ENCODE measurements at regions not wholly inside any gene's neighbourhood (a gene's known extent, or its start where the extent isn't known, plus 50 kb on each side); places are given as distances from the start of the nearest gene placed in this dataset.

DNA sequence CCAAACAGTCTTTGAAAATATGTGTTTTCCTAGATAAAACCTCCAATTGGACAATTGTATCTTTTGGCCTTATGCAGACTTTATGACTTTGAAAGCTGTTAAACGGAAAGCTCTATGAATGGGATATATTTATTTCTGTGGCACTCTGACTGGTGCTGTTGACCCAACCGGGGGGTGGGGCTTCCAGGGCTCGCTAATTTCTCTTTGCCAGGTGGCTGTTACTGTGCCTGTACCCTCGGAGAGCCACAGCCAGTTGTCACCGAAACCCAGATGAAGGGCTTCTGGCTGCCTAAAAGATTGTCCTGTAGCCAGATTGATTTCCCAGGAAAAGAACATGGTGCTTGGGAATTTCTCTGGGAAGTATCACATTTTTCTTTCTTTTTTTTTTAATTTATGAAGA is 132.7 kb upstream of the NAV2 start:
- no peak for TF ChIP-seq ZNF274 (IDR thresholded peaks at IDR 0.05; ENCODE audit: low read depth, low read length)
- no peak for TF ChIP-seq YY1 (IDR thresholded peaks at IDR 0.05; ENCODE audit: insufficient read depth, insufficient read length)
- TF ChIP-seq SUZ12 (IDR thresholded peaks at IDR 0.05; ENCODE audit: extremely low read depth, insufficient read depth, insufficient read length), result no peak
- Histone ChIP-seq H3K4me3 (ENCODE audit: insufficient read length, low read depth) (no peak overlapping the region), H3K9me3 (ENCODE audit: insufficient read depth, low read length) (no peaks in the 10 kb centered on the region), H3K4me1 (ENCODE audit: insufficient read depth, insufficient read length) (no peaks in the 10 kb centered on the region), H3K36me3 (ENCODE audit: insufficient read depth, insufficient read length, low read length) (no peaks in the 10 kb centered on the region), H3K9ac (ENCODE audit: insufficient read length, low read depth) (no peak overlapping the region), H3K27me3 (ENCODE audit: insufficient read depth, insufficient read length) (no peaks in the 10 kb centered on the region)
- no peak for DNase-seq (ENCODE audit: low read depth, low spot score)

GRCh38 chr11:19578871-19579270 is 133.8 kb upstream of the NAV2 start:
- no peak for DNase-seq (ENCODE audit: low read depth, low spot score)
- Histone ChIP-seq H3K27me3 (ENCODE audit: insufficient read depth, insufficient read length) (no peaks in the 10 kb centered on the region), H3K9me3 (ENCODE audit: insufficient read depth, low read length) (no peaks in the 10 kb centered on the region), H3K9ac (ENCODE audit: insufficient read length, low read depth) (no peak overlapping the region), H3K4me1 (ENCODE audit: insufficient read depth, insufficient read length) (no peaks in the 10 kb centered on the region), H3K4me3 (ENCODE audit: insufficient read length, low read depth) (no peak overlapping the region), H3K36me3 (ENCODE audit: insufficient read depth, insufficient read length, low read length) (no peaks in the 10 kb centered on the region)
- TF ChIP-seq ZNF274 (IDR thresholded peaks at IDR 0.05; ENCODE audit: low read depth, low read length) (no peak), SUZ12 (IDR thresholded peaks at IDR 0.05; ENCODE audit: extremely low read depth, insufficient read depth, insufficient read length) (no peak), YY1 (IDR thresholded peaks at IDR 0.05; ENCODE audit: insufficient read depth, insufficient read length) (no peak)

DNA sequence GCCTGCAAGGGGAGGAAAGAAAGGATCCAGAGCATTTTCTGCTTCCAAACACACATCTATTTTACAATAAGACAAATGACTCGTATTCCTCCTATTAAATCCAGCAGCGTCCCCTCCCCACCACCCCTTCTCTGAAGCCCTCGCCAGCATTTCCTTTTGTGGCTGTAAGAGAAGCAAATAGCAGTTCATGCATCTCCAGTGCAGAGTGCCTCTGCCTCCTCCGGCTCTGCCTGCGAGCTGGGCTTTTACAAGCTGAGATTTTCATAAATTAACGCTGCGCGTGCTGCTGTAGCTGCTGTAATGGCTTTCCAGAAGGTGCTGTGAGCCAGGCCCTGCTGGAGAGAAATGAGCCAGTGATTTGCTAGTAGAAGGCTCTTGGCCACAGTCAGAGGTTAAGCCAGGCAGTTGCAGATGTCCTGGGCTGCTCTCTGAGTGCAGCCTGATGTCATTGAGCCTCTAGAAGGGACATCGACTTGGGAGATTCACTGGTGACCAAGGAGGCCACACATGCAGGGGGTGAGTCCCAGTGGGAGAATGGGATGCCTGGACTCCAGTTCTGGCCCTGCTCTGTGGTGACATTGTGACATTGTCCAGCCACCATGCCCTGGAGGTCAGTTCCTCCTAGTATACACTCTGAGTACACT is 134.5 kb upstream of the NAV2 start:
- no peaks in the 10 kb centered on the region for H3K9me3 ChIP-seq (ENCODE audit: insufficient read depth, low read length)
- no peaks in the 10 kb centered on the region for H3K27me3 ChIP-seq (ENCODE audit: insufficient read depth, insufficient read length)
- H3K9ac ChIP-seq (ENCODE audit: insufficient read length, low read depth), result no peak overlapping the region
- no peak overlapping the region for H3K4me3 ChIP-seq (ENCODE audit: insufficient read length, low read depth)
- H3K36me3 ChIP-seq (ENCODE audit: insufficient read depth, insufficient read length, low read length), result no peaks in the 10 kb centered on the region
- TF ChIP-seq ZNF274 (IDR thresholded peaks at IDR 0.05; ENCODE audit: low read depth, low read length) (no peak), SUZ12 (IDR thresholded peaks at IDR 0.05; ENCODE audit: extremely low read depth, insufficient read depth, insufficient read length) (no peak), YY1 (IDR thresholded peaks at IDR 0.05; ENCODE audit: insufficient read depth, insufficient read length) (no peak)
- H3K4me1 ChIP-seq (ENCODE audit: insufficient read depth, insufficient read length), result no peaks in the 10 kb centered on the region
- no peak for DNase-seq (ENCODE audit: low read depth, low spot score)

DNA sequence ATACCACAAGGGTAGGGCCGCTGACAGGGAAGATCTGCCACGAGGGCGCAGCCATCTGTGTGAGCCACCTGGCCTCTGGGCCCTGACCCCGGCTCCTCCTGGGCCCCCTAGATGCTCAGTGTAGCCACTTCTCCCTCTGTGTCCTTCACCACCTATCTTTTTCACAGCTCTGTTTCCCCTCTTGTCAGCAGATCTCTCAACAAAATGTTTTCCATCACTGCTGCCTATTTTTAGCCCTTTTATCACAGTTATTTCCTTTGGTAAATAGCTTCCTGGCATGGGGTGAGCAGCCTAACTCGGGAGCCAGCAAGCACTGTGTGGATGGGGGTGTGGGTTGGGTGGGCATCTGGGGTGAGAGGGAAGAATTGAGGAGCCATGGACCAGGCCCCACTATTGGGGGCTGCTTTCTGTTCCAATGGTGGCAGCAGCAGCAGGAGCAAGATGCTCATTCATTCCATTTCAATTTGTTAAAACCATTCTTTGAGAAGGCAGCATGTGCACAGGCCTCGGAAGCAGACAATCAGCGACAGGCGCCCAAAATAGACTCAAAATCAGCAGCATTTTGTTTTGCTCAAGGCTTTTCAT is 135.2 kb upstream of the NAV2 start:
- Histone ChIP-seq H3K4me3 (ENCODE audit: insufficient read length, low read depth) (no peak overlapping the region), H3K9ac (ENCODE audit: insufficient read length, low read depth) (no peak overlapping the region), H3K9me3 (ENCODE audit: insufficient read depth, low read length) (no peaks in the 10 kb centered on the region), H3K4me1 (ENCODE audit: insufficient read depth, insufficient read length) (no peaks in the 10 kb centered on the region), H3K36me3 (ENCODE audit: insufficient read depth, insufficient read length, low read length) (no peaks in the 10 kb centered on the region), H3K27me3 (ENCODE audit: insufficient read depth, insufficient read length) (no peaks in the 10 kb centered on the region)
- TF ChIP-seq ZNF274 (IDR thresholded peaks at IDR 0.05; ENCODE audit: low read depth, low read length) (no peak), YY1 (IDR thresholded peaks at IDR 0.05; ENCODE audit: insufficient read depth, insufficient read length) (no peak), SUZ12 (IDR thresholded peaks at IDR 0.05; ENCODE audit: extremely low read depth, insufficient read depth, insufficient read length) (no peak)
- no peak for DNase-seq (ENCODE audit: low read depth, low spot score)

GRCh38 chr11:19576903-19577302 is 135.7 kb upstream of the NAV2 start:
- no peak for TF ChIP-seq YY1 (IDR thresholded peaks at IDR 0.05; ENCODE audit: insufficient read depth, insufficient read length)
- TF ChIP-seq SUZ12 (IDR thresholded peaks at IDR 0.05; ENCODE audit: extremely low read depth, insufficient read depth, insufficient read length), result no peak
- no peak for TF ChIP-seq ZNF274 (IDR thresholded peaks at IDR 0.05; ENCODE audit: low read depth, low read length)
- Histone ChIP-seq H3K36me3 (ENCODE audit: insufficient read depth, insufficient read length, low read length) (no peaks in the 10 kb centered on the region), H3K9ac (ENCODE audit: insufficient read length, low read depth) (no peak overlapping the region), H3K4me3 (ENCODE audit: insufficient read length, low read depth) (no peak overlapping the region), H3K9me3 (ENCODE audit: insufficient read depth, low read length) (no peaks in the 10 kb centered on the region), H3K4me1 (ENCODE audit: insufficient read depth, insufficient read length) (no peaks in the 10 kb centered on the region), H3K27me3 (ENCODE audit: insufficient read depth, insufficient read length) (no peaks in the 10 kb centered on the region)
- no peak for DNase-seq (ENCODE audit: low read depth, low spot score)

- DNase-seq (ENCODE audit: low read depth, low spot score), result no peak
These were observed 136.6 kb upstream of the NAV2 start for GRCh38 chr11:19576054-19576453.

DNA sequence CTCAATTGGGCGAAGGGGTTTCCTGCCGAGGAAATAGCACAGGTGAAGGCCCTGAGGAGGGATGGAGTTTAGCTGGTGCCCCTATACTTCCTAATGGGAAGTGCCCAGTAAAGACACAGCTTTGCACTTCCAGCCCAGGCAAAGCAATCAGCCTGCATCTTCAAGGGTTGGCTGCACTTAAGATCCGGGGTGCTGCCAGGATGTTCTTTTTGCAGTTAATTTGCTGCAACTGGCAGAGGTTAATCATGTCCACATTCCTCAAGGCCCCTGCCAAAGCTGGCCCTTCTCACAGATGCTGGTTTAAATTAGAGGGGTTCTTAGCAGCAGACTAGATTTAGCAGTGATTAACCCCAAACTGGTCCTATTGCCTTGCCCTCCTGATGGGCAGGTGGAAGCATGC is 137.7 kb upstream of the NAV2 start:
- DNase-seq (ENCODE audit: low read depth, low spot score), result no peak
- no peaks in the 10 kb centered on the region for H3K27me3 ChIP-seq (ENCODE audit: insufficient read depth, insufficient read length)
- H3K9ac ChIP-seq (ENCODE audit: insufficient read length, low read depth), result no peak overlapping the region
- no peaks in the 10 kb centered on the region for H3K36me3 ChIP-seq (ENCODE audit: insufficient read depth, insufficient read length, low read length)
- H3K9me3 ChIP-seq (ENCODE audit: insufficient read depth, low read length), result 0 out of 2 replicates have a peak, but pooled peaks cover 2% of the 10 kb centered on the region
- H3K4me3 ChIP-seq (ENCODE audit: insufficient read length, low read depth), result no peak overlapping the region
- TF ChIP-seq YY1 (IDR thresholded peaks at IDR 0.05; ENCODE audit: insufficient read depth, insufficient read length) (no peak), SUZ12 (IDR thresholded peaks at IDR 0.05; ENCODE audit: extremely low read depth, insufficient read depth, insufficient read length) (no peak), ZNF274 (IDR thresholded peaks at IDR 0.05; ENCODE audit: low read depth, low read length) (no peak)
- H3K4me1 ChIP-seq (ENCODE audit: insufficient read depth, insufficient read length), result no peaks in the 10 kb centered on the region

More at GRCh38 chr11:19576054-19576453, 136.6 kb upstream of the NAV2 start:
- TF ChIP-seq ZNF274 (IDR thresholded peaks at IDR 0.05; ENCODE audit: low read depth, low read length) (no peak), YY1 (IDR thresholded peaks at IDR 0.05; ENCODE audit: insufficient read depth, insufficient read length) (no peak), SUZ12 (IDR thresholded peaks at IDR 0.05; ENCODE audit: extremely low read depth, insufficient read depth, insufficient read length) (no peak)
- no peaks in the 10 kb centered on the region for H3K36me3 ChIP-seq (ENCODE audit: insufficient read depth, insufficient read length, low read length)
- H3K4me1 ChIP-seq (ENCODE audit: insufficient read depth, insufficient read length), result no peaks in the 10 kb centered on the region
- no peak overlapping the region for H3K9ac ChIP-seq (ENCODE audit: insufficient read length, low read depth)
- no peaks in the 10 kb centered on the region for H3K9me3 ChIP-seq (ENCODE audit: insufficient read depth, low read length)
- H3K4me3 ChIP-seq (ENCODE audit: insufficient read length, low read depth), result no peak overlapping the region
- H3K27me3 ChIP-seq (ENCODE audit: insufficient read depth, insufficient read length), result no peaks in the 10 kb centered on the region
